ENCODE measurements at regions not wholly inside any gene's neighbourhood (a gene's known extent, or its start where the extent isn't known, plus 50 kb on each side); places are given as distances from the start of the nearest gene placed in this dataset.
"Not testable (repeated sequence)": the region's sequence is repeated elsewhere in the genome, so short reads cannot be mapped to it uniquely, and the experiment has no call there.

GRCh38 chr2:48050711-48051110 lies 144.4 kb upstream of the FBXO11 start:
- no peak overlapping the region for H3K27ac Mint-ChIP-seq
- no peaks in the 10 kb centered on the region for H3K27me3 Mint-ChIP-seq
- DNase-seq (no peak), ATAC-seq (no peak)
- no peaks in the 10 kb centered on the region for H3K36me3 Mint-ChIP-seq (ENCODE audit: low read depth)
- no peaks in the 10 kb centered on the region for H3K4me1 Mint-ChIP-seq
- H3K9me3 ChIP-seq (ENCODE audit: control insufficient read depth, low read length, poor library complexity, severe bottlenecking), result no peaks in the 10 kb centered on the region
- H3K4me3 Mint-ChIP-seq, result no peak overlapping the region

GRCh38 chr2:48059975-48060374 lies 153.7 kb upstream of the FBXO11 start:
- H3K4me3 Mint-ChIP-seq, result no peak overlapping the region
- H3K9me3 ChIP-seq (ENCODE audit: control insufficient read depth, low read length, poor library complexity, severe bottlenecking), result no peaks in the 10 kb centered on the region
- peaks cover 38% of the 10 kb centered on the region for H3K27me3 Mint-ChIP-seq
- peaks cover 2% of the 10 kb centered on the region for H3K36me3 Mint-ChIP-seq (ENCODE audit: low read depth)
- H3K27ac Mint-ChIP-seq, result no peak overlapping the region
- ATAC-seq, result no peak
- H3K4me1 Mint-ChIP-seq, result no peaks in the 10 kb centered on the region
- DNase-seq, result no peak

GRCh38 chr2:48061656-48062055 lies 155.4 kb upstream of the FBXO11 start:
- not testable (repeated sequence) for H3K4me3 Mint-ChIP-seq; DNase-seq; H3K27ac Mint-ChIP-seq; H3K4me1 Mint-ChIP-seq; ATAC-seq; H3K36me3 Mint-ChIP-seq (ENCODE audit: low read depth); H3K9me3 ChIP-seq (ENCODE audit: control insufficient read depth, low read length, poor library complexity, severe bottlenecking)
- H3K27me3 Mint-ChIP-seq, result peaks cover 38% of the 10 kb centered on the region

- no peak for DNase-seq
- peaks cover 44% of the 10 kb centered on the region for H3K27me3 Mint-ChIP-seq
- no peaks in the 10 kb centered on the region for H3K4me1 Mint-ChIP-seq
- peaks cover 2% of the 10 kb centered on the region for H3K36me3 Mint-ChIP-seq (ENCODE audit: low read depth)
- no peak overlapping the region for H3K4me3 Mint-ChIP-seq
- no peaks in the 10 kb centered on the region for H3K9me3 ChIP-seq (ENCODE audit: control insufficient read depth, low read length, poor library complexity, severe bottlenecking)
- no peak for ATAC-seq
- no peak overlapping the region for H3K27ac Mint-ChIP-seq
Measured at GRCh38 chr2:48065096-48065495, 158.8 kb upstream of the FBXO11 start.

- Mint-ChIP-seq H3K4me1 (no peaks in the 10 kb centered on the region), H3K27me3 (peaks cover 38% of the 10 kb centered on the region), H3K4me3 (no peak overlapping the region), H3K27ac (no peak overlapping the region), H3K36me3 (ENCODE audit: low read depth) (peaks cover 2% of the 10 kb centered on the region)
- no peak for DNase-seq
- H3K9me3 ChIP-seq (ENCODE audit: control insufficient read depth, low read length, poor library complexity, severe bottlenecking), result no peaks in the 10 kb centered on the region
- no peak for ATAC-seq
Measured at GRCh38 chr2:48066000-48066399, 159.7 kb upstream of the FBXO11 start.

GRCh38 chr2:48069769-48070168 lies 163.5 kb upstream of the FBXO11 start:
- Mint-ChIP-seq H3K27me3 (peaks cover 18% of the 10 kb centered on the region), H3K36me3 (ENCODE audit: low read depth) (peaks cover under 1% of the 10 kb centered on the region), H3K4me3 (no peak overlapping the region), H3K27ac (no peak overlapping the region), H3K4me1 (no peaks in the 10 kb centered on the region)
- no peaks in the 10 kb centered on the region for H3K9me3 ChIP-seq (ENCODE audit: control insufficient read depth, low read length, poor library complexity, severe bottlenecking)
- DNase-seq (no peak), ATAC-seq (no peak)

GRCh38 chr2:48070415-48070814 lies 164.1 kb upstream of the FBXO11 start:
- H3K9me3 ChIP-seq (ENCODE audit: control insufficient read depth, low read length, poor library complexity, severe bottlenecking), result no peaks in the 10 kb centered on the region
- Mint-ChIP-seq H3K36me3 (ENCODE audit: low read depth) (no peaks in the 10 kb centered on the region), H3K4me1 (no peaks in the 10 kb centered on the region), H3K27me3 (peaks cover 21% of the 10 kb centered on the region), H3K27ac (no peak overlapping the region), H3K4me3 (no peak overlapping the region)
- ATAC-seq (no peak), DNase-seq (no peak)

- H3K9me3 ChIP-seq (ENCODE audit: control insufficient read depth, low read length, poor library complexity, severe bottlenecking), result no peaks in the 10 kb centered on the region
- Mint-ChIP-seq H3K27me3 (peaks cover 28% of the 10 kb centered on the region), H3K27ac (no peak overlapping the region), H3K4me1 (no peaks in the 10 kb centered on the region), H3K4me3 (no peak overlapping the region), H3K36me3 (ENCODE audit: low read depth) (no peaks in the 10 kb centered on the region)
- no peak for ATAC-seq
- no peak for DNase-seq
Measured at GRCh38 chr2:48072583-48072982, 166.3 kb upstream of the FBXO11 start.

GRCh38 chr2:48075631-48076030 lies 169.3 kb upstream of the FBXO11 start:
- Mint-ChIP-seq H3K27ac (no peak overlapping the region), H3K36me3 (ENCODE audit: low read depth) (peaks cover 3% of the 10 kb centered on the region), H3K4me1 (no peaks in the 10 kb centered on the region), H3K27me3 (peaks cover 35% of the 10 kb centered on the region), H3K4me3 (no peak overlapping the region)
- DNase-seq (no peak), ATAC-seq (no peak)
- no peaks in the 10 kb centered on the region for H3K9me3 ChIP-seq (ENCODE audit: control insufficient read depth, low read length, poor library complexity, severe bottlenecking)

GRCh38 chr2:48080534-48081316 lies 174.4 kb upstream of the FBXO11 start:
- ATAC-seq, result no peak
- H3K9me3 ChIP-seq (ENCODE audit: control insufficient read depth, low read length, poor library complexity, severe bottlenecking), result no peaks in the 10 kb centered on the region
- H3K27me3 Mint-ChIP-seq, result peaks cover 29% of the 10 kb centered on the region
- DNase-seq, result no peak
- no peak overlapping the region for H3K4me3 Mint-ChIP-seq
- H3K27ac Mint-ChIP-seq, result no peak overlapping the region
- peaks cover 3% of the 10 kb centered on the region for H3K4me1 Mint-ChIP-seq
- peaks cover 7% of the 10 kb centered on the region for H3K36me3 Mint-ChIP-seq (ENCODE audit: low read depth)

- no peak overlapping the region for H3K4me3 Mint-ChIP-seq
- peaks cover 3% of the 10 kb centered on the region for H3K4me1 Mint-ChIP-seq
- no peak overlapping the region for H3K27ac Mint-ChIP-seq
- peaks cover 7% of the 10 kb centered on the region for H3K36me3 Mint-ChIP-seq (ENCODE audit: low read depth)
- H3K27me3 Mint-ChIP-seq, result peaks cover 29% of the 10 kb centered on the region
- H3K9me3 ChIP-seq (ENCODE audit: control insufficient read depth, low read length, poor library complexity, severe bottlenecking), result no peaks in the 10 kb centered on the region
- ATAC-seq (no peak), DNase-seq (no peak)
Measured at GRCh38 chr2:48081317-48081628, 175.0 kb upstream of the FBXO11 start.

GRCh38 chr2:48085888-48086287 lies 179.6 kb upstream of the FBXO11 start:
- H3K9me3 ChIP-seq (ENCODE audit: control insufficient read depth, low read length, poor library complexity, severe bottlenecking), result no peaks in the 10 kb centered on the region
- DNase-seq (no peak), ATAC-seq (no peak)
- Mint-ChIP-seq H3K27me3 (peaks cover 19% of the 10 kb centered on the region), H3K36me3 (ENCODE audit: low read depth) (peaks cover 4% of the 10 kb centered on the region), H3K27ac (no peak overlapping the region), H3K4me3 (no peak overlapping the region), H3K4me1 (peaks cover 3% of the 10 kb centered on the region)

- no peak overlapping the region for H3K4me3 Mint-ChIP-seq
Measured at GRCh38 chr2:48088994-48089393, 182.7 kb upstream of the FBXO11 start.

GRCh38 chr2:48089644-48090043 lies 183.3 kb upstream of the FBXO11 start:
- no peak for DNase-seq
- H3K27ac Mint-ChIP-seq, result no peak overlapping the region
- H3K9me3 ChIP-seq (ENCODE audit: control insufficient read depth, low read length, poor library complexity, severe bottlenecking), result no peaks in the 10 kb centered on the region
- peaks cover 12% of the 10 kb centered on the region for H3K27me3 Mint-ChIP-seq
- H3K4me1 Mint-ChIP-seq, result no peaks in the 10 kb centered on the region
- peaks cover 5% of the 10 kb centered on the region for H3K36me3 Mint-ChIP-seq (ENCODE audit: low read depth)
- no peak for ATAC-seq
- no peak overlapping the region for H3K4me3 Mint-ChIP-seq

More at GRCh38 chr2:48088994-48089393, 182.7 kb upstream of the FBXO11 start:
- H3K9me3 ChIP-seq (ENCODE audit: control insufficient read depth, low read length, poor library complexity, severe bottlenecking), result no peaks in the 10 kb centered on the region
- DNase-seq (no peak), ATAC-seq (no peak)
- no peak overlapping the region for H3K27ac Mint-ChIP-seq
- H3K36me3 Mint-ChIP-seq (ENCODE audit: low read depth), result peaks cover 5% of the 10 kb centered on the region
- no peaks in the 10 kb centered on the region for H3K4me1 Mint-ChIP-seq
- H3K27me3 Mint-ChIP-seq, result peaks cover 12% of the 10 kb centered on the region
